ENCODE measurements at regions not wholly inside any gene's neighbourhood (a gene's known extent, or its start where the extent isn't known, plus 50 kb on each side); places are given as distances from the start of the nearest gene placed in this dataset.

DNA sequence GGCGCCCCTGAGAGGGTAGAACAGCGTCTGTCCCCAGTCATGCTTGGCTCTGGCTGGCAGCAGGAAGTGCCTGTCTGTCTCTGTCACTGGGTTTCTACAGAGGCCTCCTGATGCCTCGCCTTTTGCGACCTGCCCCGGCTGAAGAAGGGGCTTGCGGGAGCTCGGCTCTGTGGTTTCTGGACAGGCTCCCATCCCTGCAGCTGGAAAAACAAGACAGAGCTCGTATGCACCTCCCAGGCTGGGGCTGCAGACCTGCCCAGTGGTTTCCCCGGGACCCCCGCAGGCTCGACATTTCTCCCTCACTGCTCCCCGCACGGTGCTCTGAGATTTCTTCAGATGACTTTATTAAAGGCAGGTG lies 57.0 kb upstream of the SORCS2 start:
- TF ChIP-seq, protein P1, sequence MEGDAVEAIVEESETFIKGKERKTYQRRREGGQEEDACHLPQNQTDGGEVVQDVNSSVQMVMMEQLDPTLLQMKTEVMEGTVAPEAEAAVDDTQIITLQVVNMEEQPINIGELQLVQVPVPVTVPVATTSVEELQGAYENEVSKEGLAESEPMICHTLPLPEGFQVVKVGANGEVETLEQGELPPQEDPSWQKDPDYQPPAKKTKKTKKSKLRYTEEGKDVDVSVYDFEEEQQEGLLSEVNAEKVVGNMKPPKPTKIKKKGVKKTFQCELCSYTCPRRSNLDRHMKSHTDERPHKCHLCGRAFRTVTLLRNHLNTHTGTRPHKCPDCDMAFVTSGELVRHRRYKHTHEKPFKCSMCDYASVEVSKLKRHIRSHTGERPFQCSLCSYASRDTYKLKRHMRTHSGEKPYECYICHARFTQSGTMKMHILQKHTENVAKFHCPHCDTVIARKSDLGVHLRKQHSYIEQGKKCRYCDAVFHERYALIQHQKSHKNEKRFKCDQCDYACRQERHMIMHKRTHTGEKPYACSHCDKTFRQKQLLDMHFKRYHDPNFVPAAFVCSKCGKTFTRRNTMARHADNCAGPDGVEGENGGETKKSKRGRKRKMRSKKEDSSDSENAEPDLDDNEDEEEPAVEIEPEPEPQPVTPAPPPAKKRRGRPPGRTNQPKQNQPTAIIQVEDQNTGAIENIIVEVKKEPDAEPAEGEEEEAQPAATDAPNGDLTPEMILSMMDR (IDR thresholded peaks at IDR 0.05) = no peak
- no peak for TF ChIP-seq POLR2A (IDR thresholded peaks at IDR 0.05)
- TF ChIP-seq POLR2AphosphoS5 (IDR thresholded peaks at IDR 0.05) = no peak
